HG03460 (cell line): ENCODE measurements at regions not wholly inside any gene's neighbourhood (a gene's known extent, or its start where the extent isn't known, plus 50 kb on each side); places are given as distances from the start of the nearest gene placed in this dataset.
A peak's percentile ranks its signal among the peaks of the same experiment; 100 is the strongest.

Source experiments
- ATAC-seq: cut with Tn5 transposase; IDR thresholded peaks from one replicate; pipeline ENCODE4 v1.9.1; 2021; ENCODE audit not compliant: unreplicated experiment

DNA sequence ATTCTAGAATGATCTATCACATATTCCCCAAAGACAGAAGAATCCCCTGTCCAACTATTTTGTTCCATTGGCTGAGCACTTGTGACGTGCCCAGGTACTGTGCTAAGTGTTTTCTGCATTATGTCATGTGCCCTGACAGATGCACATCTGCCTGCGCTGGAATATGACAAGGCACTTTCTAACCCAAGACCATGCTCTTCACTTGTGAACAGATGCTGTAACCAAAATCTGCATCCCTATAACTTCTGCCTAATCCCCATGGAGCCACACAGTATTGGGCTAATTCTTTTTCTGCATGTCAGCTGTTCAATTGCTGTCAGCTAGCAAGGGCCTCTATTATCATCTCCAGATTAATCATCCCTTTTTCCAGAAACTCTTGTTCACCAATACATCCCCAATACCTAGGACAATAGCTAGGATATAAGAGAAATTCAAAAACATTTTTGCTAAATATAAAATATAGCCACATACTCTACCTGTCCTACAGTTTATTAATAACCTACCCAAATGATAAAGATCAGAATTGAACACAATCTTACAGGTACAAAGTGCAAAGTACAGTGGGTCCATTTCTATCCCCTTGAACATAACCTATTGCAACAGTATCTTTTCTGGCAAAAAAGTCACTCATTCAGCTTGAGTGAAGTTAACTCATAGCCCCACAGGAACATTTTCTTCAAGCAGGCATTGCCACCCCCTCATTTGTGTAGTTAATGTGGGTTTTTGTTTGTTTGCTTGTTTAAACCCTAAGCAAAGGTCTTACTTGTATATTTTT, 109.4 kb upstream of the LRRN1 start:
- ATAC-seq: no peak

DNA sequence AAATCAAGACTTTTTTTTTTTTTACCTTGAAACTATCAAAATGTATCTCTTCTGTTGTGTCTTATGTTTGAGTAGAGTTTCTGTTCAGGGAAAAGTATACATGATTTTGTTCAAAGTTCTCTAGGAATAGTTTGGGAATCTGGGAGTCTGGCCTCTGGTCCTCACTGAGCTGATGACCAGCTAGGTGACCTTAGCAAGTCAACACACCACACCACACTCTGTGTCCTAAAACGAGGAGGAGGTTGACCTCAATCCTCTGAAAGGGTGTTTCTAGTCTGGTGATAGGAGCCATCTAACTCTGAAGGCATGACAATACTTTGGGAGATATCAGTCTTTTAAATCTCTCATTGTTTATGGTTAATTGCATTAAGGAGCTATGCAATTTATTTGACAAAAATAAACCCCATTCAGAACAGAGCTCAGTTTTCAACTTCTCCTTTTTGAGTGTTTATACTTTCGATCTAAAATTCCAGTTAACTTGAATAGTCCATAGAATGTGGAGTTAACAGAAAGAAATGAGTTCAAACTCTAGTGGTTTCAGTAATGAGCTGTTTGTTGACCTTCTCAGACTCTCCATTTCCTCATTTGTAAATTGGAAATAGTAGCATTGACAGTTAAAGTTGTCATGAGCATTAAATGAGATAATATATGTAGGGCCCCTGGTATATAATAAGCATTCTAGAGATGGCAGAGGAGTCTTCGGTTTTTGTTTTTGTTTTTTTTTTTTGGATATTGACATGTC, 112.2 kb upstream of the LRRN1 start:
- ATAC-seq: no peak

DNA sequence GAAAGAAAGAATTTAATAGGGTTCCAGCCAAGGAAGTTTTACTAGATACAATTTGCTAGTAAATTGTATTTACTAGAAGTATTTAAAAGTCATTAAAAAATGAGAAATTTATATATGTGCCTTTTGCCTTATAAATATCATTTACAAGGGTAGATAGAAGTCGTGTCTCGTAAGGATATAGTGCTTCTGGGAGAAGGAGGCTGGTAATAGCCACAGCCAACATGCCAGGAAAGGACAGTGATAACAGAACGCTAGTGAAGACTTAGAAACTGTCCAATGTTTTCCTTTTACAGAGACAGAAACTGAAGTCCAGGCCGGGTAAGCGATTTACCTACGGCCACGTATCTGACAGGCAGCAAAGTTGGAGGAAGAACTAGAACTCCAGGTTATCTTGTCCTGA, 113.5 kb upstream of the LRRN1 start:
- ATAC-seq: no peak

GRCh38 chr3:3683261-3683660, 116.0 kb upstream of the LRRN1 start:
- ATAC-seq: no peak

DNA sequence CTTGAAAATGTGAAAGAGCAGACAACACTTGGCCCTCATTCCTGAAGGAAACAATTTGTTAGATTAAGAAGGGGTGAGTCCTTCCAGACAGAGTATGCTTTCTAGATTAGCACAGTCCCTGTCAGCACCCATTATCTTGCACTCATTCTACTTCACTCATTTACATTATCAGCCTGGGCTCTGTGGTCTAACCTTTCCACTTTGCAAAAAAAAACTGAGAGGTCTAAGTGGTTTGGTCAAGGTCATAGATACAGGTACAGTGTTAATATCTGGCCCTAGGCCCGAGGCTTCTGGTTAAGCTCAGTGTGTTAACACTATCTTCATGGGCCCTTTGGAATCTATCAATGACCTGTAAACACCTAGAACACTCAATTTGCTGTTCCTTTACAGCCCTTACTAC, 123.4 kb upstream of the LRRN1 start:
- no peak for ATAC-seq

DNA sequence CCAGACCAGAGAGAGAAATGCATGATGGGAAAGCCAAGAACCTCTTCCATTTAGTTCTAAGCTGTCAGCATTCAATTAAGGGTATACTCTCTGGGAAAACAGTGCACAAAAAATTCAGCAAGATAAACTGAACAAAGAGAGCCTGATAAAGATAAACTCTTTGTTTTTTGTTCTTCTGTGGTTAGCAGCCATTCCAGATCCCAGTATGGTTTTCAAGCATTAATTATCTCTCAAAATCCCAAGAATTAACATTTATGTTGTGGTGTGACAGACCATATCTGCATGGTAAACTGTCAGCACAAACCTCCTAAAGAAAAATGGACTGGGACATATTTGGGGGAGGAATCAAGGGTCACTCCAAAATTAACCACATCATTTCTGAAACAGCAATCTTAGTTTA, 124.0 kb upstream of the LRRN1 start:
- ATAC-seq: no peak

GRCh38 chr3:3666664-3667063, 132.6 kb upstream of the LRRN1 start:
- ATAC-seq: peak; percentile 96

GRCh38 chr3:3665961-3666640, 133.1 kb upstream of the LRRN1 start:
- ATAC-seq: peak; percentile 53

- no peak for ATAC-seq
Measured at GRCh38 chr3:3665546-3665945, 133.7 kb upstream of the LRRN1 start.

DNA sequence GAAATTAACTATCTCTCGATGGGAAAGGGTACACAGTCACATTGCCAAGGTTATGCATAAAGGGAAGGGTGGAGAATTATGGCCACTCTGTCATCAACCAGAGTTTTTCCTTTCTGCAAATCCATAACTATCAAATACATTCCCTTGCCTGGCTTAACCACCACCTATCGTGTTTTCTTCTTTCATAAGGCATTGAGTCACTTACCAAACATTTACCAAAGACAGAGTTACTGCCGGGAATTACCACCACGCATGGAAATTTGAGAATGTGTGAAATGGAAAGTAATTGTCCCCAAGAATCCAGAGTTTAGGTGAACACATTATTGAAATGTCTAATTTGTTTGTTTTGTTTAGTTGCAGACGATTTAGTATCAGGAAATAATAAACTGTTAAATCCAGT, 134.3 kb upstream of the LRRN1 start:
- ATAC-seq: no peak

- ATAC-seq: no peak
Measured at GRCh38 chr3:3662610-3663009, 136.6 kb upstream of the LRRN1 start.

GRCh38 chr3:3654916-3655315, 144.3 kb upstream of the LRRN1 start:
- ATAC-seq: no peak

DNA sequence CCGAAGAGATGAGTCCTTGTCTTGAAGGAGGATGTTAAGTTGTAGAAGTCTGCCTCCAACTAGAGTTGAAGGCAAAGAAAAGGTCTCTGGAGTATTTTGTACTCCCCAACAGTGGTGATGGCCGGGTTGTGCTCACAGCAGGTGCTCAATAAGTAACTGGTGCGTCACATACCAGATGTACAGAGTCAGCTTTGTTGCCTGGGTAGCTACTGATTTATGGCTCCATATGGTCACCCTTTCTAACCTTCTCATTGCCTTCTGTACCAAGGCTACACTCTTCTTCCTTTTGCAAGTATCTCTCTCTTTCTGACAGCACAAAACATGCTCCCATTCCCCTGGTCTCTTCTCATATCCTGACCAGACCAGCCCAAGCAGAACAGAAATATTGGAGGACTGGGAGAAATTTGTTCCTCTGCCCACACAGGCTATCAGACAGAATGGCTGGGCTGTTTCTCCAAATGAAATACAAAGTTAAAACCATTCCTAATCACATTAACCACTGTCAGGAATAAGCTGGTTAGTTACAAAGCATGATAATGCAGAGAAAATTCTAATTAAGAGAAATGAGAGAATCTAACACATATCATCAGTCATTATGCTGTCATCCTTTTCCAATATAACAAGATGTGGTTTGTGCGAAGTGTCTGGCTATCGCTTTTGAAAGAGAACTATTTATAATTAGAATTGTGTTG, 150.1 kb upstream of the LRRN1 start:
- no peak for ATAC-seq

- no peak for ATAC-seq
Measured at GRCh38 chr3:3646934-3647333, 152.3 kb upstream of the LRRN1 start.

GRCh38 chr3:3646103-3646844, 153.0 kb upstream of the LRRN1 start:
- ATAC-seq: peak; percentile 83

- ATAC-seq: no peak
Measured at GRCh38 chr3:3641877-3642455, 157.3 kb upstream of the LRRN1 start.

DNA sequence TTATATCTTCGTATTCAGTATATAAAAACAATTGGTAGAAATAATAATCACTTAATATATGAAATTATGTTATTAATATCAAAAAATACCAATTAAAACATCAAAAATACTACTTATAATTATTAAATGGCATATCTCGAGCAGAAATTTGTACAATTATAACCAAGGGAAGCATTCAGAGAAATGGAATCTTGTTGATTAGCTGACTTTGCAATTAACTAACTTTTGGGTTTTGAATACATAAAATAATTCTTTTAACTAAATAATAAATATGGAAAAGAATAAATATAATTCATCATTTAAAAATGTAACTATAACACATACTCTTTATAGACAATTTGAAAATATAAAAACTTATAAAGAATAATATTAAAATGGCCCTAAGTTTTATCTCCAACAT, 160.2 kb upstream of the LRRN1 start:
- ATAC-seq: no peak

GRCh38 chr3:3636815-3637214, 162.4 kb upstream of the LRRN1 start:
- no peak for ATAC-seq

GRCh38 chr3:3635109-3635508, 164.1 kb upstream of the LRRN1 start:
- no peak for ATAC-seq

GRCh38 chr3:3634326-3634725, 164.9 kb upstream of the LRRN1 start:
- no peak for ATAC-seq
